NCI-H82 (cell line): ENCODE measurements at regions not wholly inside any gene's neighbourhood (a gene's known extent, or its start where the extent isn't known, plus 50 kb on each side); places are given as distances from the start of the nearest gene placed in this dataset.

Source experiments
- DNase-seq: peaks from one replicate; lab custom pipeline; 2025; lab: John Stamatoyannopoulos, UW

GRCh38 chr18:40789286-40789685 lies 1165.7 kb upstream of the PIK3C3 start:
- no peak for DNase-seq

DNA sequence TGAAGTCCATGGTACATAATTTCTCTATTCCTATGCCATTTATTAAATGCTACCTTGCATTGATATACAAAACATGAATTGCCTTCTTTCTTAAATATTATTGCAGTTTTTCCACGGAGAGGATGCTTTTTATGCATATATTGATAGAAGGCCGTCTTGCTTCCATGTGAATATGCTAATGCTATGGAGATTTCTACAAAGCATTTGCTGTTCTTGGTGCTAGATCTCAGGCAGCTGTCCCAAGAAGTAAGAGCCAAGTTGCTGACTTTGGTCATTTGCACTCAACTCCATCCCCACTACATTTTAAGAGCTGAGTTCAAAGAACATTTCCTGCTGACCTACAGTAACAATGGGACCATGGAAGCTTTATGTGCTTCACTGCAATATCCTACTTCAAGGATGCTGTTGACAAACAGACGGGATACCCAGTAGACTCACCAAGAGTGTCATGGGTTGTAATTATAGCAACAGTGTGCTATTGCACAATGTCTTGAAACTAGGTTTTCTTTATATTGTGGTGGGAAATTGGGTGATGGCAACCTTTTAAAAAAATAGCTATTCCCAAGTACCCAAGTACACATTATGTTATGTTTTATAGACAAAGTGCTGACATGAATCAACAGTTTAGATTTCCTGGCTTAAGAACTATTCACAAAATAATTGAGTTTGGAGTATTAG lies 1172.4 kb upstream of the PIK3C3 start:
- DNase-seq: no peak

DNA sequence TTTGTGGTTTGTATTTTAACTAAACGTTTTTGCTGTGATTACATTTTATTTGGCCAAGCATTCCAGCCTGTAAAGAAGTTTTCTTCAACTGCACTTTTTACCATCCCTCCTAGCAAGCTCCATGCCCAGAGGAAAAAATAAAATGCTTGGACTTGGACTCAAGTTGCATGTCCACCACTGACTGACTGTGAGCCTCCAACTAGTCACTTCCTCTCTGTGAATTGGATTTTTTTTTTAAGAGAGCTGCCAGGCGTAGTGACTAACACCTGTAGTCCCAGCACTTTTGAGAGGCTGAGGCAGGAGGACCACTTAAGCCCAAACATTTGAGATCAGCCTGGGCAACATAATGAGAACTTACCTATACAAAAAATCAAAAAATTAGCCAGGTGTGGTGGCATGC lies 1185.2 kb upstream of the PIK3C3 start:
- no peak for DNase-seq

GRCh38 chr18:40760251-40760650 lies 1194.8 kb upstream of the PIK3C3 start:
- DNase-seq: no peak

DNA sequence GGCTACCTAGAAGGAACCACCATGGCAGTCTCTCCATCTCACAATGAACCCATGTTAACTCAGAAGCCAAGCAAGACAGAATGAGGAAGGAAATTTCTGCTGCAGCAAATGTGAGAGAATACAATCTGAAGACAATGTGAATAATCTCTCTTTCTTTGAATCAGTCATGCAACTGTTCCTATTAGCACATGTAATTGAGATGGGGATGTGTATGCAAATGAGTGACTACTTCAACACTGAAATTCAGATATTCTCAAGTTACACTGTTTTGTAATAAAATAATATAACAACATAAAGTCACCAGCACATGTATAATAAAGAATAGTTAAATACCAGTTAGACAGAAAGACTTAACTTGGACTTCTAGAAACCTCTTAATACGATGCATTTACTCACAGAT lies 1200.6 kb upstream of the PIK3C3 start:
- DNase-seq: no peak

GRCh38 chr18:40752316-40752715 lies 1202.7 kb upstream of the PIK3C3 start:
- no peak for DNase-seq

DNA sequence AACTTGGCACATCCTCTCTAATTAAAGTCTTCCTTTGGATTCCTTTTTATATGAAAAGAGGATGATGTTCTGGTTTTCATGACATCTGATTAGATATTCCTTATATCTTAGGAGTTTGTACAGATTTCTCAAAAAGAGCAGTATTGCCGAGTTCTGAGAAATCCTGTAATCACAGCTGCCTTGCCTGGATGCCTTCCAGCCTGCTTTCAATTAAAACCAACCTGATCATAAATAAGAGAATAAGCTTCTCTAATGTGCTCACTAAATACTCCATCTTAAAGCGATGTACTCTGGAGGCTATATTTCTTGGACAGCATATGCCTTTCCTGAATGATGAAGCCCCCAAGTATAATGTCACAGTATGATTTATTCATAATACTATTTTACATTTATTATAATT lies 1203.8 kb upstream of the PIK3C3 start:
- DNase-seq: peak; percentile 43

DNA sequence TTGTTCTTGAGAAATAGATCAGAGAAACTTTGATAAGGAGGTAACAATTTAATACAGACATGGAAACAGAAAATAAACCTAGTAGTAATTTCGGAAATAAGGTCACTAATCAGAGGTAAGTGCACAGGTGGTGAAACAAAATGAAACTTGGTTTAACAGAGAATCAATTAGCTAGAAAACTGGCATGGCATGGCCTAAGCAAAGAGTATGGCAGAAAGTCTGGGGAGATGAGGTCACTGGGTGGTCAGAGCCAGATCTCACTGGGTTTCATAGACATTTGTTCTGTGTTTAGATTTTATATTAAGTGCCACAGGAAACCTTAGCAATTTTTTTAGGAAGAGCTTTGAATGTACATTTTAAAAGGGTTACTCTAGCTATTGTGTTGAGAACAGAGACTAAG lies 1216.0 kb upstream of the PIK3C3 start:
- no peak for DNase-seq

DNA sequence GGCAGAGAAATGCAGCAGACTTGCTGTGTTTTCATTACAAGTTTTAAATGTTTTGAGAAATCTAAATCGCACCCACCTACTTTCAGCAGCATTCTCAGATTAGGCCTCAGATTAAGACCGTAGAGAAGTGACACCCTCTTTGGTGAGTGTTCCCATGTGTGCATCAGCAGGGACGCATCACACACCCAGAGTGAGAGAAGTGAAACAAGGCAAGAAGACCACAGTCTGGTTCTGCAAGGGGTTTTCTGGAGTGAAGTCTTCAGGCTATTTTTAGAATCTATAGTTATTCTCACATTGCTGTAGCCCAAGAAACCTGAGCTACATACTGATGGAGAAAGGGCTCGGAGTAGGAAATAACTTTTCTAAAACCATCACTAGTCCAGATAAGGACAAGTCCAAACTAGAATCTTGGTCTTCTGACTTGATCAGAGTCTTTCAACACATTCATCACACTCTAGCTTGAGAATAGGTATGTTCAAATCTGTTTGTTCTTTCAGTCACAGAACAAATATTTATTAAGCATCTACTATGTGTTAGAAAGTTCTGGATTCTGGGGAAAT lies 1216.6 kb upstream of the PIK3C3 start:
- DNase-seq: no peak

- DNase-seq: peak; percentile 6
These were observed 1246.3 kb upstream of the PIK3C3 start for GRCh38 chr18:40708726-40709125.

GRCh38 chr18:40707797-40708196 lies 1247.2 kb upstream of the PIK3C3 start:
- no peak for DNase-seq

DNA sequence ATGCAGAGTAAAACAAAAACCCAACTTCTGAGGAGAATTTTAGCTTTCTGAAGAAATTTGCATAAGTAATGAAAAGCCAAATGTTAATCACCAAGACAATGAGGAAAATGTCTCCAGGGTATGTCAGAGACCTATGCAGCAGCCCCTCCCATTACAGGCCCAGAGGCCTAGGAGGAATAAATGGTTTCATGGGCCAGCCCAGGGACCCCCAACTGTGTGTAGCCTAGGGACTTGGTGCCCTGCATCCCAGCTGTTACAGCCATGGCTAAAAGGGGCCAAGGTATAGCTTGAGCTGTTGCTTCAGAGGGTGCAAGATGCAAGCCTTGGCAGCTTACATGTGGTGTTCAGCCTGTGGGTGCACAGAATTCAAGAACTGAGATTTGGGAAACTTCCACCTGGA lies 1256.9 kb upstream of the PIK3C3 start:
- no peak for DNase-seq

GRCh38 chr18:40695526-40695925 lies 1259.5 kb upstream of the PIK3C3 start:
- no peak for DNase-seq

DNA sequence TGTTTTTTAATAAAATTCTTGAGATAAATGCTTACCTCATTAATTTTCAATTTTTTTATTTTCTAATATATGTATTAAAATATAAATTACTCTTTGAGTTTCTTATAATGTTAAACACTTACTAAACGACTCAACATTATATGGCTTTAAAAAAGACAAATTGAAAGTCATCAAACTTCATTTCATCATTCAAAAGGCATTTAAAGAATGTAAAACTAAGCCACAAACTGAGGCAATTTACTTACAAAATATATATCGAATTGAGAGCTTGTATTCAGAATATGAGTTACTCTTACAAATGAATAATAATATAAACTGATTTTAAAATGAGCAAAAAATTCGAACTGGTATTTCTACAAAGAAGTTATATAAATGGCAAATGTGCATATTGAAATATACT lies 1262.2 kb upstream of the PIK3C3 start:
- no peak for DNase-seq

DNA sequence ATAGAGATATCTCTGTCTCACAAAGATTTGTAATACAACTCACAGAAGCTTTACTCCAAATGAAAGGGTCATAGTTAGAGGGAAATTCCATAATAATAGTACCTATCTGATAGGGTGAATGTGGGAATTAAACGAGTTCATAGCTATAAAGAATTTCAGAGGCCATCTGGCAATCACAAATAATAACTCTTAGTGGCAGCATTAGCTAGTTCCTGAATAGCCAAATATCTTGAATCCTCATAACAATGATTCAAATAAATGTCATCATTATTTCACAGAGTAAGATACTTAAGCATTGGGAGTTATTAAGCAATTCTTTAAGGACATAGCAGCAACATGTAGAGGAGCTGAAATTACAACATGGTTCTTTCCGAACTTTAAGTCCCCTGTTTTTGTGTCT lies 1265.0 kb upstream of the PIK3C3 start:
- DNase-seq: no peak

DNA sequence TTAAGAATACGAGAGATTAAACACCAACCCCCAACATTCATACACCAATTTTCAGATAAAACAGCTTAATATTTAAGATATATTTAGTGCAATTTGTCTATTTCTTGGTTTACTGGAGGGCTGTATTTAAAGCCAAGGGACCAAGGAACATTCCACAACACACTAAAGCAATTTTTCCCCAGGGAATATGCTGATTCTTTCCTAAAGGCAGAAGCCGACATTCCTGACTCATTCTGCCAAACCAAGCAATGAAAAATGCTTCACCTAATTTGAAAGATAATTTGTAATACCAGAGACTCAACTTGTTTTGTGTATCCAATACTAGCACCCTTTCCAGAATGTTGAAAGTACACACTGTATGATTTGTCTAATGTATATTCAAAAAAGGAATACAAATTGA lies 1267.6 kb upstream of the PIK3C3 start:
- DNase-seq: no peak

GRCh38 chr18:40686836-40687235 lies 1268.2 kb upstream of the PIK3C3 start:
- DNase-seq: no peak

DNA sequence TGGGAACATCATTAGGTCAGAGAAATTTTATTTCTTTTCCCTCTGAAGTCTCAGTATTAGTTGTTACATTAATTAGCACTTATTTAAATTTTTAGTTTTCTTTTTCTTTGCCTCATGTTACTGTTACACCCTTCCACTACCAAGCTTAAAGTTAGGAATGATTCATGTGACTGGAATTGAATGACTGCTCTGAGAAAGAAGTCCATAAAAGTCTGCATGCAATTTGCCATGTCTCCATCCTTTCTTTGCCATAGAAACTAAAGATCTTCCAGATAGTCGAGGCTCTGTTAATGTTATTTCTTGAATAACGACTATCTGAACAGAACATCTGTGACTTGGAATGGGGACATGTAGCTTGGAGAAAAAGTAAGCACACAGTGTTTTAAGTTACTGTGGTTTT lies 1269.8 kb upstream of the PIK3C3 start:
- no peak for DNase-seq

- DNase-seq: no peak
These were observed 1276.7 kb upstream of the PIK3C3 start for GRCh38 chr18:40678318-40678717.

DNA sequence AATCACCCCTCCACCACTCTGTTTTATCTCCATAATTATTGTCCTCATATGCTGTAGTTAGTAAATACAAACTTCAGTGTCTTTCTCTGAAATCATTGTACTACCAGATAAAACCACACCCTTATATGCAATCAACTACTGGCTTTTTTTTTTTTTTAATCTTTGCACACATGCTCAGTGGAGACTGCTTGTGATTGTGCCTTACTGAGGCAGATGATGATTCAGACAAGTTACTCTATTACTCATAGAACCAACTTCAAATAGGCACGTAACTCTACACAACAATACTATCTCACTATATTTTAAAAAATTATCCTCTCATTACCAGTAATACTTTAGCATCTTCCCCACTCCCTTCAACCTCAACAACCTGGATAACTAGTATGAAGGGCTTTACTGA lies 1278.4 kb upstream of the PIK3C3 start:
- no peak for DNase-seq

DNA sequence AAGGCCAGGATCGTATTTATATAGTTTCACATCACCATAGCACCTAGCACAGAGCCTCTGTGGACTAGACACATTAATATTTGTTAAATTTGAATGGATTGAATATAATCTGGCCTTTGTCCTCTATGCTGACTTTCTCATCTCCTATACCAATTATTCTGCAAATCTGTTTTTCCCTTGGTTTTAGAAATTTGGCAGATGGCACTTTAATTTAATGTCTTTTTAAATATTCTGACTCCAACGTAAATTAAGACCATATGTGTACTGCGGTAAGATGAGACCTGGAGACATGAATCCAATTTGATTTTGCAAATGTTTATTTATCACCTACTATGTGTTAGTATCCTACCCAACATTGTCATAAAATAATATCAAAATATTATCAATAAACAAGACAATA lies 1281.9 kb upstream of the PIK3C3 start:
- DNase-seq: no peak

DNA sequence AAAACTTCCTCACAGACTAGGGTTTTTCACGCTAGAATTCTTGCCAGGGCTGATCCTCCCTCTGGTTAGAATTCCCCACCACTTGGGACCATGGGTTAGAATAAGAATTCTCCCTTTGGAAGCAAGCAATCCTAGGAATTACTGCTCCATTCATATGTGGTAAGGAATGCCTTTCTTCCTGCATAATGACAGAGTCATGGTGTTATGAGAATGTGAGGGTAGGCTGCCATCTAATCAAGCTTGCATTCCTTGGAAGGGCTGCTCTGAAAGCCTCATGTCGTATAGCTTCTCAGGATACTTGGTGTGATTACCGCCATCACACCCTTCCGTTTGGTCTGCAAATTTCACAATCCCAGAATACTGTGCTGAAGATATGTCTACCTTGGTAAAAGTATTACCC lies 1282.4 kb upstream of the PIK3C3 start:
- DNase-seq: no peak

GRCh38 chr18:40670668-40671375 lies 1284.2 kb upstream of the PIK3C3 start:
- no peak for DNase-seq
